ENCODE measurements at regions not wholly inside any gene's neighbourhood (a gene's known extent, or its start where the extent isn't known, plus 50 kb on each side); places are given as distances from the start of the nearest gene placed in this dataset.

GRCh38 chr1:195064358-195064757, 1543.9 kb downstream of the KCNT2 start:
- no peak for DNase-seq (ENCODE audit: low read depth in 1 of 2, low spot score in 1 of 2)
- no peak for TF ChIP-seq CTCF (IDR thresholded peaks at IDR 0.05; ENCODE audit: insufficient read depth, low read length)
- no peak for TF ChIP-seq POLR2AphosphoS5 (IDR thresholded peaks at IDR 0.05; ENCODE audit: low read depth)
- TF ChIP-seq SPI1 (IDR thresholded peaks at IDR 0.05; ENCODE audit: borderline replicate concordance, low read depth) = no peak
- Histone ChIP-seq H3K27me3 (ENCODE audit: insufficient read depth, poor library complexity, severe bottlenecking) (no peaks in the 10 kb centered on the region), H3K4me3 (replicated peaks; ENCODE audit: insufficient read depth, low read length) (no peak overlapping the region), H3K27ac (replicated peaks) (no peak overlapping the region)

- Histone ChIP-seq H3K27ac (replicated peaks) (no peak overlapping the region), H3K4me3 (replicated peaks; ENCODE audit: insufficient read depth, low read length) (no peak overlapping the region), H3K27me3 (ENCODE audit: insufficient read depth, poor library complexity, severe bottlenecking) (no peaks in the 10 kb centered on the region)
- no peak for TF ChIP-seq SPI1 (IDR thresholded peaks at IDR 0.05; ENCODE audit: borderline replicate concordance, low read depth)
- TF ChIP-seq POLR2AphosphoS5 (IDR thresholded peaks at IDR 0.05; ENCODE audit: low read depth) = no peak
- no peak for TF ChIP-seq CTCF (IDR thresholded peaks at IDR 0.05; ENCODE audit: insufficient read depth, low read length)
- TF ChIP-seq REST (IDR thresholded peaks at IDR 0.05; ENCODE audit: insufficient replicate concordance, low read depth) = no peak
- TF ChIP-seq GABPA (IDR thresholded peaks at IDR 0.05; ENCODE audit: low read depth) = no peak
- DNase-seq (ENCODE audit: low read depth in 1 of 2, low spot score in 1 of 2) = no peak
Measured at GRCh38 chr1:195054217-195054687, 1554.0 kb downstream of the KCNT2 start.

- H3K27me3 ChIP-seq (ENCODE audit: insufficient read depth, poor library complexity, severe bottlenecking) = no peaks in the 10 kb centered on the region
- DNase-seq (ENCODE audit: low read depth in 1 of 2, low spot score in 1 of 2) = no peak
- H3K4me3 ChIP-seq (replicated peaks; ENCODE audit: insufficient read depth, low read length) = no peak overlapping the region
- TF ChIP-seq POLR2AphosphoS5 (IDR thresholded peaks at IDR 0.05; ENCODE audit: low read depth) (no peak), CTCF (IDR thresholded peaks at IDR 0.05; ENCODE audit: insufficient read depth, low read length) (no peak), REST (IDR thresholded peaks at IDR 0.05; ENCODE audit: insufficient replicate concordance, low read depth) (no peak), SPI1 (IDR thresholded peaks at IDR 0.05; ENCODE audit: borderline replicate concordance, low read depth) (no peak), GABPA (IDR thresholded peaks at IDR 0.05; ENCODE audit: low read depth) (no peak)
- H3K27ac ChIP-seq (replicated peaks) = no peak overlapping the region
Measured at GRCh38 chr1:195053478-195053877, 1554.8 kb downstream of the KCNT2 start.

GRCh38 chr1:195047772-195048171, 1560.5 kb downstream of the KCNT2 start:
- no peak overlapping the region for H3K27ac ChIP-seq (replicated peaks)
- no peak overlapping the region for H3K4me3 ChIP-seq (replicated peaks; ENCODE audit: insufficient read depth, low read length)
- H3K27me3 ChIP-seq (ENCODE audit: insufficient read depth, poor library complexity, severe bottlenecking) = no peaks in the 10 kb centered on the region
- TF ChIP-seq GABPA (IDR thresholded peaks at IDR 0.05; ENCODE audit: low read depth) (no peak), SPI1 (IDR thresholded peaks at IDR 0.05; ENCODE audit: borderline replicate concordance, low read depth) (no peak)
- no peak for DNase-seq (ENCODE audit: low read depth in 1 of 2, low spot score in 1 of 2)

All from HL-60 (cell line).